ENCODE measurements at regions not wholly inside any gene's neighbourhood (a gene's known extent, or its start where the extent isn't known, plus 50 kb on each side); places are given as distances from the start of the nearest gene placed in this dataset.
A peak's percentile ranks its signal among the peaks of the same experiment; 100 is the strongest.

DNA sequence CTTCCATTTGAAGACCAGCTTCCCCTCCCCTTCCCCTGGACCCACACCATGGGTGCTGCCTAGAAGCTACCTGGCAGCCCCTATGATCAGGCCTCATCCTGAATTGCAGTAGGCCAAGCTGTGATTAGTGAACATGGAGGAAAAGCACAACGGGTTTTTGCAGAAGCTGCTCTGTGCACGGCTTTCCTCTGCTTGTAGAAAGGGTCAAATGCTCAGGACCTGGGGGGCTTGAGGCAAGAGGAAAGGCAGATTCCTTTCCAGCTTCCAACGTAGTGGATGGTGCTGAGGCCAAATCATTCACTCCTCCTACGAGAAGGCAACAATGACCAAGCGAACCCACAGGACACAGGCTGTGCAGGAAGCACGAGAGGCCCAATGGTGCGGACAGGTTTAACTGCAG is 410.3 kb upstream of the SHH start:
- DNase-seq (peak; percentile 12), ATAC-seq (no peak)
- CTCF ChIA-PET = no interaction called here
- Mint-ChIP-seq H3K27ac (no peak overlapping the region), H3K36me3 (no peaks in the 10 kb centered on the region), H3K9me3 (ENCODE audit: low read depth) (no peaks in the 10 kb centered on the region), H3K4me3 (no peak overlapping the region), H3K27me3 (no peaks in the 10 kb centered on the region), H3K4me1 (no peaks in the 10 kb centered on the region)

DNA sequence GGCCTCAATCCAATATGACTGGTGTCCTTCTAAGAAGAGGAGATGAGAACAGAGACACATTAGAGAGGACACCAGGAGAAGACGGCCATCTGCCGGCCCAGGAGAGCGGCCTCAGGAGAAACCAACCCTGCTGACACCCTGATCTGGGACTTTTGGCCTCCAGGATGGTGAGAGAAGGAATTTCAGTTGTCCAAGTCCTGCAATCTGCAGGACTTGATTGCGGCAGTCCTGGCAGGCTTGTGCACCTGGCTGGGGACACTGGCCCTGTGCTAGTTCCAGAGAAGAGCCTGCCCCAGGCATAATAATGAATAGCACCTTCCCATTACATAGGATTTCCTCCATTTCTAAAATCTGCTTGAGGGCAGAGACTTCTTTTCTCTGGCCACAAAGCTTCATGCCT is 409.9 kb upstream of the SHH start:
- Mint-ChIP-seq H3K9me3 (ENCODE audit: low read depth) (no peaks in the 10 kb centered on the region), H3K4me1 (no peaks in the 10 kb centered on the region), H3K36me3 (no peaks in the 10 kb centered on the region), H3K27ac (no peak overlapping the region), H3K27me3 (no peaks in the 10 kb centered on the region), H3K4me3 (no peak overlapping the region)
- DNase-seq (peak; percentile 5), ATAC-seq (no peak)
- CTCF ChIA-PET = no interaction called here

DNA sequence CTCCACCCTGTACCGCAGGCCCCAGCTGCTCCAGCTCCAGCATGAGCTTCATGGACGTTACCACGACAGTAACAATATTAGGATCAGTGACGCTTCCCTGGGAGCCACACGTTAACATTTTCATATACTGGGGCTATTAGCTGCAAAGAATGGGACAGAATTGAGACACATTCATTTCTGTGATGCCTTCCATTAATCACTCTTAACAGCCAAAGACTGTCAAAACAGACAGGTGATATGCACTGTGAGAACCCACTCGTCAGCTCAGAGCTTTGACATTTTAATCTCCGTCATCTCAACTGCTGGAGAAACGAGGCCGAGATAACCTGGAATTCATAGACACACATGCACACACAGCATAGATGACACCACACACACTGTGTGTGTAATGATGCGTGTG is 408.4 kb upstream of the SHH start:
- no peak overlapping the region for H3K4me3 Mint-ChIP-seq
- no peaks in the 10 kb centered on the region for H3K9me3 Mint-ChIP-seq (ENCODE audit: low read depth)
- DNase-seq (peak; percentile 12), ATAC-seq (no peak)
- H3K27ac Mint-ChIP-seq = no peak overlapping the region
- no peaks in the 10 kb centered on the region for H3K36me3 Mint-ChIP-seq
- no peaks in the 10 kb centered on the region for H3K4me1 Mint-ChIP-seq
- H3K27me3 Mint-ChIP-seq = no peaks in the 10 kb centered on the region
- CTCF ChIA-PET = no interaction called here

DNA sequence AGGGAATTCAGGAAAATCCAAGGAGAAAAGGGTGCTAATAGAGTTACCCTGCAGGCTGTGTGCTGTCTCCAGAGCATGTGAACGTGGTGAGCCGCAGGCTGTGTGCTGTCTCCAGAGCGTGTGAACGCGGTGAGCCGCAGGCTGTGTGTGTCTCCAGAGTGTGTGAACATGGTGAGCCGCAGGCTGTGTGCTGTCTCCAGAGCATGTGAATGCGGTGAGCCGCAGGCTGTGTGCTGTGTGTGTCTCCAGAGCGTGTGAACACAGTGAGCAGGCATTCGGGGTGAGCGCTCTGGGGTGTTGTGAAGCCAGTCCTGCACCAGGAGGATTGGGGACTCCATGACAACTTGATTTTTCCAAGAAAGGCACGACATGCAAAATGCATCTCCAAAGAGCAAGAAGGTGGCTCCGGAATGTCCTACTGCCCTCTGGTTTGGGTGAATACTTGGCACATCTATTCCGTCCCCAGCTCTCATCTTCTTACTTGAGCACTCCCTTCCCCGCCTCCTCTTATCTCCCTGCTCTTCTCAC is 407.9 kb upstream of the SHH start:
- H3K36me3 Mint-ChIP-seq = no peaks in the 10 kb centered on the region
- DNase-seq = peak; percentile 31
- CTCF ChIA-PET = no interaction called here
- H3K4me3 Mint-ChIP-seq = no peak overlapping the region
- H3K27ac Mint-ChIP-seq = no peak overlapping the region
- no peaks in the 10 kb centered on the region for H3K27me3 Mint-ChIP-seq
- no peak for ATAC-seq
- H3K4me1 Mint-ChIP-seq = no peaks in the 10 kb centered on the region
- no peaks in the 10 kb centered on the region for H3K9me3 Mint-ChIP-seq (ENCODE audit: low read depth)

DNA sequence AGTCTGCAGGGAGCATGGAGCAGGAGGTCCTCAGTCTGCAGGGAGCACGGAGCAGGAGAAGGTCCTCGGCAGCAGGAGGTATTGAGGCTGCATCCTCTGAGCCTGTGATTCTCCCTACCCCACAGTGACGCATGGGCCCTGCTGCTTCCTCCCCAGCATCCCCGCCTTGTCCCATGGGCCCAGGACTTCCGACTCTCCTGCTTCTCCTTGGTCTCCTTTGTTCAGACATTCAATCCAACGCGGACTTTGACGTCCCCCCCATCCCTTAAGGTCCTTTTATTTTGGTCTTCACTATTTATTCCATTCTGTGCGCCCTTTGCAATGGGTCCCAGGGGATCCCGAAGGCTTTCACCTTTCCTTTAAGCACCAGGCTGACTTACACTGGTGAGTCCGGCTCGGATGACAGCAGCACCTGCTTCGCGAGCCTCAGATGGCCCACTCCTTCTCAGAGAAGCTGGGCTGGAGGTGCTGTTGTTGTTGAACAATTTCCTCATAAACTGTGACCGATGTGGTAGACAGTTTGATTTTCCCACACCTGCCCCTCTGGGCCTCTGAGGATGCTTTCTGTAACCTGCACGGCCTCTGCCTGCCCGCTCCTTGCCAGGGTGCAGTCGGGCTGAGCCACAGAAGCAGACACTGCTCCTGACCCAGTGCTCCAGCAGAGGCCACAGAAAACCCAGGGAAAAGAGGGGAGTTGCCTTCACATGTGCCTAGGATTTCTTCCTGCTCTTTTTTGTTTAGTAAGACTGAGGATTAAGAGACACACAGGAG is 407.2 kb upstream of the SHH start:
- ATAC-seq (no peak), DNase-seq (peak; percentile 22)
- Mint-ChIP-seq H3K36me3 (no peaks in the 10 kb centered on the region), H3K9me3 (ENCODE audit: low read depth) (no peaks in the 10 kb centered on the region), H3K4me1 (no peaks in the 10 kb centered on the region), H3K4me3 (no peak overlapping the region), H3K27me3 (no peaks in the 10 kb centered on the region), H3K27ac (no peak overlapping the region)
- CTCF ChIA-PET = no interaction called here

DNA sequence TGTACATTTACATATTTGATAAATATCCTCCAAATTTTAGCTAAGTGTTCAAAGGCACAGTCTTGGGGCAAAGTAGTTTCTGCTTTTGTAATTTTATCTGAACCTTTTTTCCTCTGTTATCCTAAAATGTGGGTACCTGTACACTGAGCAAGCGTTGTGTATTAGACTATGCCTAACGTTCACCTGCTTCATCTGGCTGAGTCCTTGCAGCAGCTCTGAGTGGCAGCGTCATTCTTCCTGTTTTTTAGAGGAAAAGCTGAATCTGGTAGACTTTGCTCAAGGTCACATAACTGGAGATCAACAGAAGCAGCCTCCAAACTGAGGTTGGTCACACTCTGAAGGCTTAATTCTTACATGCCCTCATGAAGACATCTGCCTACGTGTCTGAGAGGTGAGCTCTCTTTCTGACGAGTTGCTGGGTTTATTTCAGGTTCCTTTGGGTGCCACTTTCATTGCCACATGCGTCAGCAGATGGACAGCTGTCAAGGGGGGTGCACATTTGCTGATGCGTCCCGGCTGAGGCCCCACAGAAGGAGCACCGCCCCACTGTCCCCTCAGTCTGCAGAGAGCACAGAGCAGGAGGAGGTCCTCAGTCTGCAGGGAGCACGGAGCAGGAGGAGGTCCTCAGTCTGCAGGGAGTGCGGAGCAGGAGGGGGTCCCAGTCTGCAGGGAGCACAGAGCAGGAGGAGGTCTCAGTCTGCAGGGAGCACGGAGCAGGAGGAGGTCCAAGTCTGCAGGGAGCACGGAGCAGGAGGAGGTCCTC is 406.5 kb upstream of the SHH start:
- no peaks in the 10 kb centered on the region for H3K4me1 Mint-ChIP-seq
- no peaks in the 10 kb centered on the region for H3K36me3 Mint-ChIP-seq
- H3K9me3 Mint-ChIP-seq (ENCODE audit: low read depth) = no peaks in the 10 kb centered on the region
- no peaks in the 10 kb centered on the region for H3K27me3 Mint-ChIP-seq
- ATAC-seq = no peak
- peak; percentile 26 for DNase-seq
- no peak overlapping the region for H3K27ac Mint-ChIP-seq
- CTCF ChIA-PET = no interaction called here
- no peak overlapping the region for H3K4me3 Mint-ChIP-seq

DNA sequence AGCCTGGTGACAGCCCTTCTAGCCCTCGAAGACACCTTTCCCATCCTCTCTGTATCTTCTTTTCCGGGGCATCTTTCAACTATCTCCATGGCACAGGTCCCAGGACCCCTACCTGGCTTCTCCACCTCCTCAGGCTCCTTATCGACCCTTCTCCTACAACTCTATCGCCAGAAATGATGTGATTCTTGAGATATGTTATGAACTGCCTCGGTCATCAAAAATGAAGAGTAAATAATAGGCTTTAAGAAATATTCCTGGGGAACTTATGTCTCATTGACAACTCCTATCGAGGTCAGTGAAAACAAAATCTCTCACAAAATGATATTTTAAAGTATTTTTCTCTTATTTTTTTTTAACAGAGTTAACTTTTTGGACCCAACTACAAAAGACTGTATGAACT is 405.5 kb upstream of the SHH start:
- CTCF ChIA-PET = no interaction called here
- no peaks in the 10 kb centered on the region for H3K4me1 Mint-ChIP-seq
- no peaks in the 10 kb centered on the region for H3K9me3 Mint-ChIP-seq (ENCODE audit: low read depth)

DNA sequence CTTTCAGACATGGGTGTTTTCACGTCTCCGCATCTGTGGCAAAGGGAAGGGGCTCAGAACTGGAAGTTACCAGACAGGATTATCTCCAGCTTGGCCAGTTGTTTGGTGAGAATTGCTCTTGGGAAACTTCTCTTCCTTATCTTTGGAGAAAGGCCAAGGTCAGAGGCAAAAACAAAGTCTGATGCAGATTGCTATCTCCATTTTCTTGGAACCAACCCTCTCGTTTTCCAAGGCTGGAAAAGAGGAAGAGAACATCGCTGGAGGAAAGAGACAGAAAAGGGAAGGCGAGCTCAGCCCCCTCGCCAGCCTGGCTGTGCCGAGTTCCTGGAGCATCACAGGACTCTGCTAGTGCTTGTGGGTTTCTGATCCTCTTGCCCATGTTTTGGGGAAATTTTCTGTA is 396.8 kb upstream of the SHH start:
- Mint-ChIP-seq H3K27me3 (no peaks in the 10 kb centered on the region), H3K4me1 (no peaks in the 10 kb centered on the region), H3K27ac (no peak overlapping the region), H3K36me3 (no peaks in the 10 kb centered on the region), H3K9me3 (ENCODE audit: low read depth) (no peaks in the 10 kb centered on the region), H3K4me3 (no peak overlapping the region)
- ATAC-seq (no peak), DNase-seq (no peak)
- CTCF ChIA-PET = no interaction called here

More for the DNA sequence above, 405.5 kb upstream of the SHH start:
- H3K36me3 Mint-ChIP-seq = no peaks in the 10 kb centered on the region
- ATAC-seq (no peak), DNase-seq (no peak)
- H3K27ac Mint-ChIP-seq = no peak overlapping the region
- H3K4me3 Mint-ChIP-seq = no peak overlapping the region
- H3K27me3 Mint-ChIP-seq = no peaks in the 10 kb centered on the region

DNA sequence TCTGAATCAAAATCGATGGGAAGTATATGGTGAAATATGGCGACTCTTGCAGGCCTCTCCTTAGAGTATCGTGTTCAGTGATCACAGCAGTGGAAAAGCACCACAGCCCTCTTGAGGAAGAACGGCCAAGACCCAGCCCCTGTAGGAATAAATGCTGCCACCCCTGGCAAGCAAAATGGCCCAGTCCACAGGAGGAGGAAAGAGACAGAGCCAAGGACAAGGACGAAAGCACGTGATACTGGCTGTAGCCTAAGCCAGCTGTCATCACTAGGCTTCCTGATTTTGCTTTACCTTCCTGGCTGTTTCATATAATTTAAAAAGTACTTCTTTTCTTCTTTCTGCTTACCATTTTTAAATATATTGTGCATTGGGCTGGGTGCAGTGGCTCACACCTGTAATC is 395.0 kb upstream of the SHH start:
- Mint-ChIP-seq H3K4me3 (no peak overlapping the region), H3K9me3 (ENCODE audit: low read depth) (no peaks in the 10 kb centered on the region), H3K27ac (no peak overlapping the region), H3K36me3 (no peaks in the 10 kb centered on the region), H3K27me3 (no peaks in the 10 kb centered on the region), H3K4me1 (no peaks in the 10 kb centered on the region)
- DNase-seq = no peak
- CTCF ChIA-PET = no interaction called here
- no peak for ATAC-seq

DNA sequence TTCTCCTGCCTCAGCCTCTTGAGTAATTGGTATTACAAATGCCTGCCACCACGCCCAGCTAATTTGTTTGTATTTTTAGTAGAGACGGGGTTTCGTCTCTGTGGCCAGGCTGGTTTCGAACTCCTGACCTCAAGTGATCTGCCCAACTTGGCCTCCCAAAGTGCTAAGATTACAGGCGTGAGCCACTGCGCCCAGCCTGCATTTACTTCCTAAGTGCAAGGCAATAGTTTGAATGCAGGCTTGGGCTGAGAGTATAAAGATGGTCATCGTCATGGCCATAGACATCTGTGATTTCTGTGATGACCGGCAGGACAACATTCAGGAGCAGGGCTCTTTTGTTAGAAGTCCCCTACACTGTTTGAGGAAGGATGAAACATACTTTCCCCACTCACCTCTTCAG is 393.9 kb upstream of the SHH start:
- Mint-ChIP-seq H3K36me3 (no peaks in the 10 kb centered on the region), H3K27ac (no peak overlapping the region), H3K27me3 (no peaks in the 10 kb centered on the region), H3K9me3 (ENCODE audit: low read depth) (no peaks in the 10 kb centered on the region), H3K4me3 (no peak overlapping the region), H3K4me1 (no peaks in the 10 kb centered on the region)
- DNase-seq (no peak), ATAC-seq (no peak)
- CTCF ChIA-PET = no interaction called here

DNA sequence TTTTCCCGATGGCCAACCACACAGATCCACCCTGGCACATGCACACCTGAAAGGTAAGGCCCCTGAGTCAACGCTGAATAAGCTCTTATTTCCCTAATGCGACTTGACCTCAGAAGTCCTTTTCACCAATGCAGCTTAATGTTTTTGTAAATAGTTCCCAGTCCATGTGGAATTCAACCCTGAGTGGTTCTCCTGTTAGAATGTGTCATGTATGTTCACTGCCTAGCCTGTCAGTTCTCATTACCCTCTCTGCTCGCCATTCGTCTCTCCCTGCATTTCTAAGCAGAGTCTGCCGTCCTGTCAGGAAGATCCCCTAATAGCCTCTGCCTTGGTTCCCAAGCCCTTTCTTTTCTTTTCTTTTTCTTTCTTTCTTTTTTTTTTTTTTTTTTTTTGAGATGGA is 392.6 kb upstream of the SHH start:
- Mint-ChIP-seq H3K36me3 (no peaks in the 10 kb centered on the region), H3K4me1 (no peaks in the 10 kb centered on the region), H3K4me3 (no peak overlapping the region), H3K9me3 (ENCODE audit: low read depth) (no peaks in the 10 kb centered on the region), H3K27ac (no peak overlapping the region), H3K27me3 (no peaks in the 10 kb centered on the region)
- ATAC-seq (no peak), DNase-seq (no peak)
- CTCF ChIA-PET = no interaction called here

DNA sequence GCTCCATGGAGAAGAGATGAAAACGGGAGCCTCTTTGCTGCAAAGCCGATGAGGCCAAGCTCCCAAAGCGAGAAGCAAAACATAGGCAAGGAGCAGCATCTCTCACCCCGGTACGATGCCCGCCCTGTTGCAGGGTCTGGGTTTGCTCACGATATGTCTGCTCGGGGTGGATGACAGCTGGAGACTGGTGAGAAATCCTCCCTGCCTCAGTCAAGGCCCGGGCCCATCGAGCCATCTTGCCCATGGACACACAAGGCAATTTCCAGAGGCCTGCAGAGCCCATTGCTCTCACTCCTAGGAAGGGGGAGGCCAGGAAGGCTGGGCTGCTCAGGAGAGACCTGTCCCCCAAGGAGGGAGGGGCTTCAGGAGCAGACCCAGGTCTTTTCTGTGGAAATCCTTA is 391.7 kb upstream of the SHH start:
- Mint-ChIP-seq H3K27ac (no peak overlapping the region), H3K4me1 (no peaks in the 10 kb centered on the region), H3K9me3 (ENCODE audit: low read depth) (no peaks in the 10 kb centered on the region), H3K4me3 (no peak overlapping the region), H3K27me3 (no peaks in the 10 kb centered on the region), H3K36me3 (no peaks in the 10 kb centered on the region)
- ATAC-seq (no peak), DNase-seq (no peak)
- CTCF ChIA-PET = no interaction called here

DNA sequence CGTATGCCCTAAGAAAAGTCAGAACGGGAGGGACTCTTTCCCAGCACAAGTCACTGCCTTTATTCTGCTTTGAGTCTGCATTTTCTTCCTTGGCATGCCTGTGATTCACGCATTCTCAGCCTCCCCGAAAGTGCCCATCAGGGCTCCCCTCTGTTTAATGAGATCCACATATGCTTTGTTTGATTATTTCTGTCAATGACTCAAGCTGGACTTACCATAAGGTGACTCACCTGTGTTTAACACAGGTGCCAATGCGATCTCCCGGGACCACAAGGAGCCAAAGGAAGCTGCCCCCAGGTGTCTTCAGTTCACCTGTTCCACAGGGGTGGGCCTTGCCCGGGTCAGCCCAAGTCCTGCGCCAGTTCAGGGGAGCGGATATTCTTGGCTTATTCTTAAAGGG is 386.0 kb upstream of the SHH start:
- CTCF ChIA-PET = no interaction called here
- no peak for DNase-seq
- no peaks in the 10 kb centered on the region for H3K9me3 Mint-ChIP-seq (ENCODE audit: low read depth)
- peaks cover 2% of the 10 kb centered on the region for H3K27me3 Mint-ChIP-seq
- H3K4me1 Mint-ChIP-seq = no peaks in the 10 kb centered on the region
- ATAC-seq = no peak
- H3K36me3 Mint-ChIP-seq = no peaks in the 10 kb centered on the region
- H3K4me3 Mint-ChIP-seq = no peak overlapping the region
- H3K27ac Mint-ChIP-seq = no peak overlapping the region

DNA sequence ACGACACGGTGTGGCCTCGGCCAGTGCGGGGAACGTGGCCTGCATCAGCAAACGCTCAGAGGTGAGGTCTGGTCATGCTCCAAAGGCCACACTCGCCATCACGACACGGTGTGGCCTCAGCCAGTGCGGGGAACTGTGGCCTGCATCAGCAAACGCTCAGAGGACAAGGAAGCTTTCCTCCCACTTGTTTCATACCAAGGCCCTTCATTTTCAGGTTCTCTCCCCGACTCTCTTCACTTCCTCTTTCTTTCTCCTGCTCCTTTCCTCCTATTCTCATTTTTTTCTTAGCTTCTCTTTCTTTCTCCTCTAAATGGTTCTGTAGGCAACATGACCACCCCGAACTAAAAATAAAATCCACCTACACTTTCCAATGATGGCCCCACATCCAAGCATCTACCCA is 384.4 kb upstream of the SHH start:
- no peaks in the 10 kb centered on the region for H3K36me3 Mint-ChIP-seq
- CTCF ChIA-PET = no interaction called here

More for the DNA sequence above, 384.4 kb upstream of the SHH start:
- Mint-ChIP-seq H3K9me3 (ENCODE audit: low read depth) (no peaks in the 10 kb centered on the region), H3K27ac (no peak overlapping the region), H3K4me1 (no peaks in the 10 kb centered on the region), H3K4me3 (no peak overlapping the region), H3K27me3 (peaks cover 2% of the 10 kb centered on the region)
- ATAC-seq (no peak), DNase-seq (no peak)

All from activated CD8-positive, alpha-beta memory T cell treated with anti-CD3 and anti-CD28 coated beads, Interleukin-2, amount 10 ng/mL, durations not matched to agents 7 days and 5 days (primary cell).